GM12873 (cell line): ENCODE measurements at regions not wholly inside any gene's neighbourhood (a gene's known extent, or its start where the extent isn't known, plus 50 kb on each side); places are given as distances from the start of the nearest gene placed in this dataset.

Experiments used
- TF ChIP-seq, protein P1 (sequence below): IDR thresholded peaks from 2 replicates; pipeline ENCODE4 v1.5.1; 2012; ENCODE audit warnings: low read depth, mild to moderate bottlenecking, moderate library complexity, low read length, control low read depth; ENCODE audit not compliant: insufficient read depth; ENCODE audit errors: missing control alignments

GRCh38 chr7:68857571-68857970 is 740.7 kb upstream of the AUTS2 start:
- TF ChIP-seq, protein P1, sequence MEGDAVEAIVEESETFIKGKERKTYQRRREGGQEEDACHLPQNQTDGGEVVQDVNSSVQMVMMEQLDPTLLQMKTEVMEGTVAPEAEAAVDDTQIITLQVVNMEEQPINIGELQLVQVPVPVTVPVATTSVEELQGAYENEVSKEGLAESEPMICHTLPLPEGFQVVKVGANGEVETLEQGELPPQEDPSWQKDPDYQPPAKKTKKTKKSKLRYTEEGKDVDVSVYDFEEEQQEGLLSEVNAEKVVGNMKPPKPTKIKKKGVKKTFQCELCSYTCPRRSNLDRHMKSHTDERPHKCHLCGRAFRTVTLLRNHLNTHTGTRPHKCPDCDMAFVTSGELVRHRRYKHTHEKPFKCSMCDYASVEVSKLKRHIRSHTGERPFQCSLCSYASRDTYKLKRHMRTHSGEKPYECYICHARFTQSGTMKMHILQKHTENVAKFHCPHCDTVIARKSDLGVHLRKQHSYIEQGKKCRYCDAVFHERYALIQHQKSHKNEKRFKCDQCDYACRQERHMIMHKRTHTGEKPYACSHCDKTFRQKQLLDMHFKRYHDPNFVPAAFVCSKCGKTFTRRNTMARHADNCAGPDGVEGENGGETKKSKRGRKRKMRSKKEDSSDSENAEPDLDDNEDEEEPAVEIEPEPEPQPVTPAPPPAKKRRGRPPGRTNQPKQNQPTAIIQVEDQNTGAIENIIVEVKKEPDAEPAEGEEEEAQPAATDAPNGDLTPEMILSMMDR = no peak

GRCh38 chr7:68858497-68858896 is 739.8 kb upstream of the AUTS2 start:
- TF ChIP-seq, protein P1 = no peak

- TF ChIP-seq, protein P1 = no peak
Observed at GRCh38 chr7:68861171-68861570, 737.1 kb upstream of the AUTS2 start.

- TF ChIP-seq, protein P1 = no peak
Observed at GRCh38 chr7:68862261-68862660, 736.0 kb upstream of the AUTS2 start.

- TF ChIP-seq, protein P1 = no peak
Observed at GRCh38 chr7:68862736-68863135, 735.5 kb upstream of the AUTS2 start.

DNA sequence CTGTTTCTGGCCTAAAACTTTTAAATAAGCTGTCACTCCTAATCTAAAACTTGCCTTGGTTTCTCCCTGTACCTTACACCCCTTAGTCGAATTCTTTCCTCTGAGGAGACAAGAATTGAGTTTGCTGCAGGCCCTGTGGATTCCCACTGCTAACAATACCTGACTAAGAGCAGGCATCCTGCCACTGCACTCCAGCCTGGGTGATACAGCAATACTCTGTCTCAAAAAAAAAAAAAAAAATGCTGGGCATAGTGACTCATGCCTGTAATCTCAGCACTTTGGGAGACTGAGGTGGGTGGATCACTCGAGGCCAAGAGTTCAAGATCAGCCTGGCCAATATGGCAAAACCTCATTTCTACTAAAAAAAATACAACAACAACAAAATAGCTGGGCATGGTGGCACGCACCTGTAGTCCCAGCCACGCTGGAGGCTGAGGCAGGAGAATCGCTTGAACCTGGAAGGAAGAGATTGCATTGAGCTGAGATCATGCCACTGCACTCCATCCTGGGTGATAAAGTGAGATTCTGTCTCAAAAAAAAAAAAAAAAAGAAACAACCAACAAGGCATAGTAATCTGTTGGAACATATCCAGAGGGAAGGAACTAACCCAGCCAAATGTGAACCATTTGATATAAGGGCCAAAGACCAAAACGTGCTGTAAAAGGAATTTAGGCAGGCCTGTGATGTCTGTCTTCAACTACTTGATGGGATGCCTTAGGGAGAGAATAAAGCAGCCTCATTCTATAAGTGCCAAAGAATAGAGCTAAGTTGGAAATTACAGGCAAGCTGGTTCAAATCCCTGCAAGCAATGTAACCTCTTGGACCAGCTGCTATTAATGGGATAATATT is 732.7 kb upstream of the AUTS2 start:
- TF ChIP-seq, protein P1 = no peak

- TF ChIP-seq, protein P1 = no peak
Observed at GRCh38 chr7:68866200-68866570, 732.1 kb upstream of the AUTS2 start.
